GM12878 (cell line): ENCODE measurements at regions not wholly inside any gene's neighbourhood (a gene's known extent, or its start where the extent isn't known, plus 50 kb on each side); places are given as distances from the start of the nearest gene placed in this dataset.

Source experiments
- CBX5 ChIP-seq: sonication (generic); IDR thresholded peaks from 2 replicates; pipeline ENCODE4 v1.6.1; 2016; ENCODE audit warnings: low read depth, moderate library complexity, mild to moderate bottlenecking, inconsistent platforms
- CTCF ChIP-seq, 3 experiments: IDR thresholded peaks in 2 of 3; conservative IDR thresholded peaks in 1 of 3; 2 replicates each; pipeline ENCODE4 v1.5.1; 2011; ENCODE audit warnings: low read depth in 3 of 3, low read length in 3 of 3, mild to moderate bottlenecking in 3 of 3, control low read depth in 2 of 3, moderate library complexity in 2 of 3, inconsistent platforms in 1 of 3, mixed read lengths in 1 of 3; ENCODE audit not compliant: control insufficient read depth in 2 of 3, insufficient read depth in 1 of 3; ENCODE audit errors: extremely low read depth in 1 of 3
- NBN ChIP-seq: fragments of 450-650 bp; IDR thresholded peaks from 2 replicates; pipeline ENCODE4 v1.6.1; 2016
- PAX5 ChIP-seq: IDR thresholded peaks from 2 replicates; pipeline ENCODE4 v1.6.1; 2011; ENCODE audit warnings: low read depth, low read length, borderline replicate concordance
- REST ChIP-seq: IDR thresholded peaks from 2 replicates; pipeline ENCODE4 v1.6.1; 2012; ENCODE audit warnings: mild to moderate bottlenecking, low read depth, low read length
- TBL1XR1 ChIP-seq: IDR thresholded peaks from 2 replicates; pipeline ENCODE4 v1.6.1; 2012; ENCODE audit warnings: low read depth, low read length, improper control_type of control experiment
- ZBTB4 ChIP-seq: fragments of 450-650 bp; formaldehyde crosslinking; IDR thresholded peaks from 2 replicates; pipeline ENCODE4 v1.4.0; 2022; ENCODE audit warnings: mild to moderate bottlenecking, moderate library complexity

- TF ChIP-seq REST (no peak), CTCF (IDR thresholded peaks at IDR 0.05 in 2 of 3, conservative IDR thresholded peaks at IDR 0.05 in 1 of 3; ENCODE audit: control insufficient read depth in 2 of 3, extremely low read depth in 1 of 3, insufficient read depth in 1 of 3, low read depth in 3 of 3, low read length in 3 of 3) (no peak), PAX5 (no peak), CBX5 (no peak), NBN (no peak), ZBTB4 (CRISPR knock-in tag) (no peak), TBL1XR1 (no peak)
Measured at GRCh38 chr10:33385015-33385414, 50.5 kb upstream of the NRP1 start (continued).
